HFFc6 (cell line): ENCODE measurements at regions not wholly inside any gene's neighbourhood (a gene's known extent, or its start where the extent isn't known, plus 50 kb on each side); places are given as distances from the start of the nearest gene placed in this dataset.

Source experiments
- DNase-seq: peaks from one replicate; pipeline ENCODE4 v3.0.0-alpha.2; 2018
- H3K27ac Mint-ChIP-seq: 2 replicates; pipeline ENCODE4 v1.8.0; 2020; ENCODE audit warnings: mild to moderate bottlenecking, mixed read lengths
- H3K27me3 Mint-ChIP-seq: 2 replicates; pipeline ENCODE4 v1.8.0; 2021; ENCODE audit warnings: mild to moderate bottlenecking, moderate library complexity, mixed read lengths; ENCODE audit not compliant: insufficient read depth
- H3K36me3 Mint-ChIP-seq: 2 replicates; pipeline ENCODE4 v1.8.0; 2021; ENCODE audit warnings: low read depth, mixed read lengths
- H3K4me1 Mint-ChIP-seq: 2 replicates; pipeline ENCODE4 v1.8.0; 2020; ENCODE audit warnings: low read depth, mixed read lengths
- H3K4me3 Mint-ChIP-seq: 2 replicates; pipeline ENCODE4 v1.8.0; 2020; ENCODE audit warnings: mild to moderate bottlenecking, moderate library complexity, mixed read lengths
- H3K9me3 Mint-ChIP-seq: 2 replicates; pipeline ENCODE4 v1.8.0; 2020; ENCODE audit warnings: mild to moderate bottlenecking, mixed read lengths
- TF ChIP-seq, protein P1 (sequence below): fragments of 200-600 bp; sonication (generic); IDR thresholded peaks from 2 replicates; pipeline ENCODE4 v1.5.0; 2021; ENCODE audit warnings: antibody characterized with exemption, mild to moderate bottlenecking

DNA sequence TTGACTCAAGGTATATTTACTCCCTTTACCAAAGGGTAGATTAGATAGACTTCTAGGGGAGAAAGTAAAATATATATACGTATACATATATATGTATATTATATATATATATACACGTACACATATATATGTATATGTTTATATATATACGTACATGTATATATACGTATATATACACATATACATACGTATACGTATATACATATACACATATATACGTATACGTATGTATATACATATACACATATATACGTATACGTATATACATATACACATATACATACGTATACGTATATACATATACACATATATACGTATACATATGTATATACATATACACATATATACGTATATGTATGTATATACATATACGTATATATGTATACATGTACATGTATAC, 430.5 kb upstream of the ANO3 start:
- Mint-ChIP-seq H3K4me1 (no peaks in the 10 kb centered on the region), H3K4me3 (no peak overlapping the region), H3K9me3 (peaks cover 32% of the 10 kb centered on the region), H3K27me3 (peaks cover 1% of the 10 kb centered on the region; the same call in 1 of the 2 replicates), H3K36me3 (no peaks in the 10 kb centered on the region), H3K27ac (no peak overlapping the region)
- TF ChIP-seq, protein P1, sequence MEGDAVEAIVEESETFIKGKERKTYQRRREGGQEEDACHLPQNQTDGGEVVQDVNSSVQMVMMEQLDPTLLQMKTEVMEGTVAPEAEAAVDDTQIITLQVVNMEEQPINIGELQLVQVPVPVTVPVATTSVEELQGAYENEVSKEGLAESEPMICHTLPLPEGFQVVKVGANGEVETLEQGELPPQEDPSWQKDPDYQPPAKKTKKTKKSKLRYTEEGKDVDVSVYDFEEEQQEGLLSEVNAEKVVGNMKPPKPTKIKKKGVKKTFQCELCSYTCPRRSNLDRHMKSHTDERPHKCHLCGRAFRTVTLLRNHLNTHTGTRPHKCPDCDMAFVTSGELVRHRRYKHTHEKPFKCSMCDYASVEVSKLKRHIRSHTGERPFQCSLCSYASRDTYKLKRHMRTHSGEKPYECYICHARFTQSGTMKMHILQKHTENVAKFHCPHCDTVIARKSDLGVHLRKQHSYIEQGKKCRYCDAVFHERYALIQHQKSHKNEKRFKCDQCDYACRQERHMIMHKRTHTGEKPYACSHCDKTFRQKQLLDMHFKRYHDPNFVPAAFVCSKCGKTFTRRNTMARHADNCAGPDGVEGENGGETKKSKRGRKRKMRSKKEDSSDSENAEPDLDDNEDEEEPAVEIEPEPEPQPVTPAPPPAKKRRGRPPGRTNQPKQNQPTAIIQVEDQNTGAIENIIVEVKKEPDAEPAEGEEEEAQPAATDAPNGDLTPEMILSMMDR, result no peak
- no peak for DNase-seq

DNA sequence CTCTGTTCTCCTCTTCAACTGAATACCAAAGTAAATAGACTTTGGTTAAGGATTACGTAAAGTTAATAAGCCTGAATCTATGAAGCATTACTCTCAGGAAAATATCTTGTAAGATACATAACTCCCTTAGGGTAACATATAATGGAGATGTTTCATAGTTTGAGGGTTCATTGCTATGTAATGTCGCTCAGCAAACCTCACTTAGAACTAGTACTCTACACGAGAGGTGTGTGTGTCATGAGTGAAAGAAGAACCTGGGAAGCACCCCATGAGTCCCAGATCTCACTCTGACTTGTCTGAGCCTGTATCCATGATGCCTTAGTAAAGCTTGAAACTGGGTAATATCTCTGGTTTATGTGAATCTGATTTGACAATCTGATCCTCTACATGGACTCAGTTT, 429.5 kb upstream of the ANO3 start:
- peaks cover 41% of the 10 kb centered on the region for H3K9me3 Mint-ChIP-seq
- no peak for DNase-seq
- no peak overlapping the region for H3K4me3 Mint-ChIP-seq
- TF ChIP-seq, protein P1, result no peak
- H3K27ac Mint-ChIP-seq, result no peak overlapping the region
- H3K4me1 Mint-ChIP-seq, result no peaks in the 10 kb centered on the region
- no peaks in the 10 kb centered on the region for H3K36me3 Mint-ChIP-seq
- peaks cover 1% of the 10 kb centered on the region; the same call in 1 of the 2 replicates for H3K27me3 Mint-ChIP-seq

DNA sequence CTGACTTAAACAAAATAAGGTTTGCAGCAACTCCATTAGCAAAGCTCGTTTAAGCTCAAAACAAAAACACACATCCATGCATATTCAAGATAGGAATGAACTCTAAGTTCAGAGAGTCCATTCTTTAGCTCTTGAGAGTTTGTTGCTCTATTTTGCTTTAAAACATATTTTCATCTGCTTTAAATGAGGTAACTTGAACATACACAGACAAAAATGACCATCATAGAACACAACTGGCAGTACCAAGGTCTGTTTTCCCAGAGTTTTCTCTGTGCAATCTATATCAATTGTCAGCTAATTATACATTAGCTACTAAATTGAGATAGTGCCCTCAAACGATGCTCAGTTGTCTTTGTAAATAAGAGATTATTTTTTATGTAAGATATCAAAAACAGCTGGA, 423.2 kb upstream of the ANO3 start:
- Mint-ChIP-seq H3K27me3 (no peaks in the 10 kb centered on the region), H3K9me3 (peaks cover 34% of the 10 kb centered on the region), H3K27ac (no peak overlapping the region), H3K36me3 (no peaks in the 10 kb centered on the region), H3K4me1 (no peaks in the 10 kb centered on the region), H3K4me3 (no peak overlapping the region)
- DNase-seq, result no peak
- TF ChIP-seq, protein P1, result no peak

DNA sequence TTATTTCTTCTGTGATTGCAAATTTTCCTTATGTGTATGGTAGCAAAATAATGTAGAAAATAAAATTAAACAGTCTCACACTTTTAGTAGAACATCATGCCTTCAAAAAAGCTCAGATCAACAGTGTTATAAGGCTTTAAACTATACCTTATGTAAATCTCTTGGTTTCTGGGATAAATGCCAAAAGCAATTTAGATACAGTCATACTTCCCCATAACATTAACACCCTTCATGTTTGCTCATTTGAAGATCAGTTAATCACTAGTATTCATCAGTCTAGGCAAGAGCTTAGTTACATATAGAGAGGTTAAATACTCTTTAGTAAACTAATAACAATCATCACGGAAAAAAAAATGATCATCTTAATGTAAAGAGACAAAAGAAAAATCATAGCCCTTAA, 421.8 kb upstream of the ANO3 start:
- TF ChIP-seq, protein P1, result no peak
- no peak for DNase-seq
- Mint-ChIP-seq H3K27ac (no peak overlapping the region), H3K4me3 (no peak overlapping the region), H3K9me3 (peaks cover 28% of the 10 kb centered on the region), H3K4me1 (no peaks in the 10 kb centered on the region), H3K36me3 (no peaks in the 10 kb centered on the region), H3K27me3 (no peaks in the 10 kb centered on the region)

DNA sequence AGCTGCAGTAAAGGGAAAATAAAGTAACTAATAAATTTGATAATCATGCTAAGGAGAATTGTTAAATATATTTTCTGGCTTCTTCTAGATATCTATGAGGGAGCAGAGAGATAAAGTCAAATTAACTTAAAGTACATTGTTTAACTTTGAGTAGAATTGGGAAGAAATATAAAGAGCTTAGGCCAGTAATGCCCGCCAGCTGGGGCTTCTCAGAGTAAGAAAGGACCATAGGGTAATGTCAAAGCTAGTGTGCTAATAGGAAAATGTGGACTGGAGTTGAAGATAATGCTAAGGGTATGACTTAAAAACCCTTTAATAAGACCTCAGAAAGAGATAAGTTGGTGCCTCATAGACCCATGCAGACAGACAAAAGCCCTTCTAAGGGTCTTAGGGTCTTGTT, 411.6 kb upstream of the ANO3 start:
- TF ChIP-seq, protein P1, result no peak
- Mint-ChIP-seq H3K4me1 (no peaks in the 10 kb centered on the region), H3K27ac (no peak overlapping the region), H3K9me3 (peaks cover 47% of the 10 kb centered on the region), H3K36me3 (peaks cover 4% of the 10 kb centered on the region; the same call in 1 of the 2 replicates), H3K27me3 (no peaks in the 10 kb centered on the region), H3K4me3 (no peak overlapping the region)
- no peak for DNase-seq

DNA sequence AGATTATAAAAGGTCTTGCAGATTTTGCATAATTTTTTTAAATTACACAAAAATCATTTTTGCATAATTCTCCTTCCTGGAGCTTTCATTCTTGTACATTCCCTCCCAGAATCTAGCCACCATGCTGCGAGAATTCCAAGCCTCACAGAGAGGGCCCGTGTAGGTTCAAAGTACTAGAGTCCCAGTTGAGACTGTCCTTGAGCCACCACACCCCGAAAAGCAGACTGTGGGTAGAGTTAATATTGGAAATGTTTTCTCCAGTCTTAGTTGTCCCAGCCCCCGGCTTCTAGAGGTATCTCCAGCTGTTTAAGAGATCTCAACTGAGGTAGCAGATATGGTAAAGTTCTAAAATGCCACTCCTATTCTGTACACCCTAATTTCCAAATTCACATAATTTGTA, 407.3 kb upstream of the ANO3 start:
- no peaks in the 10 kb centered on the region; the same call in 1 of the 2 replicates for H3K27me3 Mint-ChIP-seq
- H3K4me3 Mint-ChIP-seq, result no peak overlapping the region
- H3K4me1 Mint-ChIP-seq, result no peaks in the 10 kb centered on the region
- no peak overlapping the region for H3K27ac Mint-ChIP-seq
- TF ChIP-seq, protein P1, result no peak
- peaks cover 4% of the 10 kb centered on the region; the same call in 1 of the 2 replicates for H3K36me3 Mint-ChIP-seq
- peaks cover 47% of the 10 kb centered on the region for H3K9me3 Mint-ChIP-seq
- DNase-seq, result no peak
